ENCODE measurements at regions not wholly inside any gene's neighbourhood (a gene's known extent, or its start where the extent isn't known, plus 50 kb on each side); places are given as distances from the start of the nearest gene placed in this dataset.

DNA sequence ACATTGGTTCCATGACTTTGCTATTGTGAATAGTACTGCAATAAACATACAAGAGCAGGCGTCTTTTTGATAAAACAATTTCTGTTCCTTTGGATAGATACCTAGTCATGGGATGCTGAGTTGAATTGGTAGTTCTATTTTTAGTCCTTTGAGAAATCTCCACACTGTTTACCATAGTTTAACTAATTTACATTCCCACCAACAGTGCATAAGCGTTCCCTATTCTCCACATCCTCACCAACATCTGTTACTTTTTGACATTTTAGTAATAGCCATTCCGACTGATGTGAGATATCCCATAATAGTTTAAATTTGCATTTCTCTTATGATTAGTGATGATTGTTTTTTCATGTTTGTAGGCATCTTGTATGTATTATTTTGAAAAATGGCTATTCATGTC lies 707.0 kb downstream of the SORCS1 start:
- DNase-seq: no peak

DNA sequence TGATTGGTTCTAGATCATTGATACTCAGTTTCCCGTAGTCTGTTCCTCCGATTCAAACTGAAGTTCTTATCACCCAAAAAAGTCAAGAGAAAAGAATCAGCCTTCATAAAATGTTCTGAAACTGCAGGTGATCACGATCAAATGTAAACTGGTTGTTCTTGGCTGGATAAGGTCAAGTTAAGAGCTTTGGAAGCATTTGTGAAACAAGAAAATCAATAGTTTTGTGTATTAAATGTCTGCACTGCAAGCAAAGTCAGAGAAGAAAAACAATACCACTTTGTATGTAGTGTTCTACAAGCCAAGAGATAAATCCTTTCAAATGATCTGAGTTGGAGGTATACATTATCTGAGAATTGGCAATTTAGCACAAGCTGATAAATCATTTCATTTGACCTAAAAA lies 710.3 kb downstream of the SORCS1 start:
- DNase-seq: no peak

DNA sequence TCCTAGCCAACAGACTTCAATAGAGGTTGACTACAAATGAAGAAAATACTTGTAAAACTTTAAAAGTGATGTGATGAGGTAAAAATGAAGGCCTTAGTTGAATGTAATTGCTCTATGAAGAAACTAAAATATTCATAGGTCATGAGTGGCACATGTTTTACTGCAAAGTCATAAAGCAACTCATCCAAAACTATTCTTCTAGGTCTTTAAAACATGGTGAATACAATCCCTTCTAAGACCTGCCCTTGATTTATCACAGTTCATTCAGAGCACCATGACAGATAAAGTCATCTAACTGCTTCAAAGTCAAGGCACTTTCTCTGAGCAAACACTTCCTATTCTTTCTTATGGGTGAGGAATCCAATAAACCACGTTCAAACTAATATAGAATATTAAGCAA lies 713.5 kb downstream of the SORCS1 start:
- no peak for DNase-seq

DNA sequence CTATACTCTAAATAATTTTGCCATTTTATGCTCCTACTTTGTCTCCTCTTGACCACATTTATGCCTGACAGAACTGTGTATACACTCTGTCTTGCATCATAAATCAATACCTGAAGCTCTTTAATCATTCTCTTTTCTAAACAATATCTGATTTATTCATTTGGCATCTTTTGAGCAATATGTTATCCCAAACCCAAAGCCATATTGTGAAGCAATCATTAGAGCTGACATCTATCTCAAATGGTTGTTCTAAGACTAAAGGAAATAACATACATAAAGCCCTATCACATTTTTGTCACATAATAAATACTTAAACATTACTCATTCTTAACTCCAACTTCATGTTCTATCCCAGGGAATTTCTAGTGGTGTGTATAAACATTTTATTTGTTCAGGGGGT lies 717.6 kb downstream of the SORCS1 start:
- DNase-seq: no peak

DNA sequence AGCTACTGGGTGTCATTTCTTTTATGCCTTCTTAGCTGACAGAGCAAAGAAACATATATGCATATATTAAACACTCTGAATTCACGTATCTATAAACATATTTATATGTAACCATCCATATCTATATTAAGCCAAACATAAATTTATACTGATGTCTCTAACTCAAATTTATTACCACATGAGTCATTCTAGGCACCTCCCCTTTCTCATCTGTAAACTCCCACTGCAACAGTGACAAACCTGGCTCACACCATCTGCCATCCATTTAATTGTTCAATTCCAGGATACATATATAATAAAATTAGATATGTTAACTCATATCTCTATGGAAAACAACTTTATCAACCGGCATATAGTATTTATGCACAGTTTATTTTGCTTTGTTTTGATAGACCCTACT lies 722.3 kb downstream of the SORCS1 start:
- no peak for DNase-seq

DNA sequence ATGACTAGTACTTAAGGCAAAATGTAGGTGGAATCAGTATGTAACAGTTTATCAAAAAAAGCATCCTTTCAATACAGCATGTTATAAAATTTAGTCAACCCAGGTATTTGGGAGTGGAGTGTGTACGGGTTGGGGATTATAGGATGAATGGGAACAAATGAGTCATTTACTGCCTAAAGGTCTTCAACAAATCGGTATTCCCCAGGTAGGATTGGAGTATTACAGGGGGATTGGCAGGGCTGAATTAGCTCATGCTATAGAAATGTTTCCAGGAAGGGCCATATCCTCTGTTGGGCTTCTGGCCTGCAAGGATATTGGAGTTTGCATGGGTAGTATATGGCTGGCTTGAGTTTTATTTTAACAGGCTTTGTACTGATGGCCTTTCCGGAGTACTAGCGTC lies 723.7 kb downstream of the SORCS1 start:
- no peak for DNase-seq

DNA sequence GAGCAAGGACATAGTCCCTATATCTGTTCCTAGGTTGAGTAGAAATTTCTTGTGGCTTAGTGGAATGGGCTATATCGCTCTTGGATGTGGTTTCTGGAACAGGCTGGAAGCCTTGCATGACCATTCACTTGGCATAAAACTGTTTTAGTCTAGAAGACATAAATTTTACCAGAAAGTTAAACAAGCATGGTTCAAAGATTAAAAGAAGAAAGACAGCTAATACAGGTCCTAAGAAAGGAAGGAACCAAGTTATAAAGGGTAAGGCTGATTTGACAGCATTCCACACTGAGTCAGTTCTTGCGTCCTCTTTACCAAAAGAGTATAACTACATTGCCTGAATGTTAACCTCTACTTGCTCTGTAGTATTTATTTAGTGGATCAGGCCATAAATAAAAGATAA lies 724.2 kb downstream of the SORCS1 start:
- DNase-seq: no peak

DNA sequence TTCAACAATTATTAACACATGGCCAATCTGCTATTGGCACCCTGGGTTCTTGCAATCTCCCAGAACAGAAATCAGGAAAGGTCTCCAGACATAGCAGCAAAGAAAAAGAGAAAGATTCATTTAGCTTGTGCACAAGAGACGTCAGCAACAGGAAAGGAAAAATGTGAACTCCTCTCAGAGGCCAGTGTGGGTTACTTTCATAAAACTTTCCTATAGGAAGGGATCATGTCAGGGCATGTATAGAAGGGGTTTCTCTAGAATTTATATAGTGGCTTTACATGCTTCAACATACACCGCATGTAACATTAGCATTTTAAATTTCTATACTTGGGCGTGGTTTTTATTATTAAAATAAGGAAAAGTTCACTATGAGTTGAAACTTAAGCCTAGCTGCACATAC lies 725.1 kb downstream of the SORCS1 start:
- DNase-seq: no peak

DNA sequence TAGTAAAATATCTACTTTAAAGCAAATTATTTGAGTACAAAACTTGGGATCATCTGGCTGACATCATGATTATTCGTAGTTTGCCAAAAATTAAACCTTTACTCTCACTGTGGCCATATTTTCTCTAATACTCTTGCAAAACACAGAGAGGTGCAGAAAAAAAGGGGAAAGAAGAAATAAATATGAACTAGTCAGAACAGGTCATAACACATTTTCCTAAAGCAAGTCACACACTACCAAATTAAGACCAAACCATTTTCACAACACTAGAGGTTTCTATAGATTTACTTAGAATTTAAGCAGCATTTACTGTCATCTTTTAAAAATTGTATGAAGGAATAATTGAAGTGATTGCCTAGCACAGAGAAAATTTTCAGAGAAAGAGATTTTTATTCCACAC lies 726.1 kb downstream of the SORCS1 start:
- no peak for DNase-seq

DNA sequence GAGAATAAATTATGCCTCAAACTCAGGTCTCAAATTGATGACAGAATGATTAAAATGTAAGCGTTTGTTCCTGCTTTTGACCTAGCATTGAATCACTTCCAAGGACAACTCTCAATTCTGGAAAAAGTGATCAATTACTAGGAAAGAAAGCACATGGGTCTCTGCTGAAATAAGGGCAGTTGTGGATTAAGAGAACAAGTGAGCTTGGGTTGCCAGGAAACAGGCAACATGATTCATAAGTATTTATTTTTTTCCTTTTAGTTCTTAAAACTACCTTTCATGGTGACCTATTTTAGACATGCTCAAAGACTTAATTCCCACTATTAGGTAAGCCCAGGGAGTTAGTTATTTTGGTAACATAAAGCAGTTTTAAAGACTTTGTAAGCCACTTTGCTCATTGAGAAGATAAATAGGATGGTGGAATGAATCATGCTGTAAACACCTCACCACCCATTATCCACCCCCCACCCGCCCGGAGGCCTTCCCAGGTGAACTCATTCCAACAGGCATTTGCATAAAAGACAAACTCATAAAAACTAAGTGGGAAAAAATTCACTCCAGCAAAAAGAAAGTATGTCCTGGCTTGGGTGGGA lies 728.3 kb downstream of the SORCS1 start:
- no peak for DNase-seq

DNA sequence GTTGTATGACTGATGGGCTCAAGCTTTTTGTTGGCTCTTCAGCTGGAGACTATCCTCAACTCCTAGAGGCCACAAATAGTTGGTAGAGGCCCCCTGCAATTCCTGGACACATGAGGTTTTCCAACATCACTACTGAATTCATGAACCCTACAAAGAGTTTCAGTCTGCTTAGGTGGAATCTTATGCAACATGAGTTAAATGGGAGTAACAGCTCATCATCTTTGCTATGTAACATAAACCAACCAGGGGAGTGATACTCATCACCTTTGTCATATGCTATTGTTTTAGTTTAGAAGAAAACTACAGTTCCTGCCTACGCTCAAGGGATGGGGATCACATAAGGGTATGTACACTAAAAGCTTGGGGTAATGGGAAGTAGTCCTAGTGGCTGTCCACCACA lies 729.4 kb downstream of the SORCS1 start:
- DNase-seq: no peak

DNA sequence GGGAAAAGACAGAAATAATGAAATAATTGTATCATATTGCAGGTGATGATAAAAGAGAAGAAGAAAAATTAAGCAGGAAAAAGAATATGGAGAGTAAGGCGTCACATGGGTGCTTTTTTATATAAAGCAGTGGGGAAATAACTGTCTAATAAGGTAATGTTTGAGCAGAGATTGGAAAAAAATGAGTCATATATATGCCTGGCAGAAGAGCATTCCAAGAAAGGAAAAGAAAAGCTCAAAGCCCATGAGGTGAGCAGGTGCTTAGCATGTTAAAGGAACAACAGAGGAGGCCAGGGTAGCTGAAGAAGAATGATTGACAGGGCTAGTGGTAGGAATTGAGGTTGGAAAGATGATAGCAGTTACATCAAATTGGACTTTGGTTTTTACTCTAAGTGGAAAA lies 739.5 kb downstream of the SORCS1 start:
- no peak for DNase-seq

DNA sequence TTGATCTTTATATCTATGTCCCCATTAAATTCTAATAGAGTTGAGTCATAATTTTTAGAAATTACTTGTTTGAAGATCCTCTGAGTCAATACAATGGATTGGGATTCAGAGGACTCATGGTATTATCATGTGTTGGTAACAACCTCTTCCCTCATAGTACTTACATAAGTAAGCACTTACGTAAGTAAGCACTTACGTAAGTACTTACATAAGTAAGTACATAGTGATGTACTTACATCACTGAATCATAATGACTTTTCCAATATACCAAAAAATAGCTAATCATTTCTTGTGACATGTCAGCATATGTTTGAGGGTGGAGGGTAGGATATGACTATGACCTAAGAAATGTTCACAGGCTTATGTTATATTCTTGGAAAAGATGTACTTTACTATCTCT lies 740.5 kb downstream of the SORCS1 start:
- no peak for DNase-seq

DNA sequence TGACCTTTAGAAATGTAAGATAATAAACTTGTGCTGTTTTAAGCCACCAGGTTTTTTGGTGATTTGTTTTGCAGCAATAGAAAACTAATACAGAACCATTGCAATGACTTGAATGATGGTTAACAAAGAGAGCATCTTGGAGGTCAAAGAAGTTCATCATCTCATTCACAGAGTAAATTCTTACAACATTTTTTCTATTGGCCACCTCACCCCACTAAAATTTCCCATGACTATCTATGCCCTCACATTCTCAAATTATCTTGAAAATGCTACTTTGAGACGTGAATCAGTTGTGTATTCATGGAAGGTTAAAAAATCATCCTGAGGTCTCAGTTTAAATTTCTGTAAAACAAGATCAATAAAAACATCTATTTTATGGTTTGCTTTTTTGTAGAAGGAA lies 754.2 kb downstream of the SORCS1 start:
- DNase-seq: no peak

DNA sequence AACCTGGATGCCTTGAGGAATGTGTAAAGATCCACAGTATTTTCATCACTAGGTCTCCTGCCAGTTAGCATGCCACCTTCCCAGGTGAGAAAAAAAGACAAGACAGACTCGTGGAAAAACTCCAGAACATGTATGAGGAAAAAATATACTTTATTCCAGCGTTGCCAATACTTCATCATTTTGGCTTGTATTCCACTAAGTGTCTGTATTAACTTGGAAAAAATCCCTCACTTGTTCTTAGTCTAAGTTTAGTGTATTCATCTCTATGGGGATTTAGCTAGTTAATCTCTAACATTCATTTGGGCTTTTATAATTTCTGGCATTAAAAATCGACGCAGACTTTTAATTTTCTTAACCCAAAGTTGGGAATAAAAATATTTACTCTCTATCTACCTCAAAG lies 759.4 kb downstream of the SORCS1 start:
- no peak for DNase-seq

DNA sequence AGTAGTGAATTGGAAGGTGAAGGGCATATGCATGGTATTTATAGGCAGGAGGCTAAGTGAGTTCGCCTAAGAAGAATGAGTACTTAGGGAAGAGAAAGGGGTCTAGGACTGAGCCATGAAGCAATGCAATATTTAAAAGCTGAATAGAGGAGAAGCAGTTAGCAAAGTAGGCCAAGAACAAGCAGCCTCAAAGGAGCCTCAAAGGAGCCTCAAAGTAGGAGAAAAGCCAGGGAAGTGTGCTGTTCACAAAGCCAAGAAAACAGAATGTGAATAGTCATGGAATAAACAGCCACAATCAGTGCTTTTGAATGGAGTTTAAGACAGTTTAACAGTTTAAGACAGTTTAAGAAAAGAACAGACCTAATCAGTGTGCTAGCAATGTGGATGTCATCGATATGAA lies 762.0 kb downstream of the SORCS1 start:
- DNase-seq: no peak

DNA sequence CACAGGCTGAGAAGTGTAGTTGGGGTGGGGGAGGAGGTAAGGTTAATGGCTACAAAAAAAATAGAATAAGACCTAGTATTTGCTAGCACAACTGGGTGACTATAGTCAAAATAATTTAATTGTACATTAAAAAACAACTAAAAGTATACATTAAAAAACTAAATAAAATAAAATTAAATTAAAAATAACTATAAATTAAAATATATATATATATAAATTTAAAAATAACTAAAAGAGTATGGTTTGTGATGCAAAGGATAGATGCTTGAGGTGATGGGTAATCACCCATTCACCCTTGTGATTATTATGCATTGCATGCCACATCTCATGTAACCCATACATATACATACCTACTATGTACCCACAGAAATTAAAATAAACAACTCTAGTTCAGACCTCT lies 762.5 kb downstream of the SORCS1 start:
- DNase-seq: no peak

DNA sequence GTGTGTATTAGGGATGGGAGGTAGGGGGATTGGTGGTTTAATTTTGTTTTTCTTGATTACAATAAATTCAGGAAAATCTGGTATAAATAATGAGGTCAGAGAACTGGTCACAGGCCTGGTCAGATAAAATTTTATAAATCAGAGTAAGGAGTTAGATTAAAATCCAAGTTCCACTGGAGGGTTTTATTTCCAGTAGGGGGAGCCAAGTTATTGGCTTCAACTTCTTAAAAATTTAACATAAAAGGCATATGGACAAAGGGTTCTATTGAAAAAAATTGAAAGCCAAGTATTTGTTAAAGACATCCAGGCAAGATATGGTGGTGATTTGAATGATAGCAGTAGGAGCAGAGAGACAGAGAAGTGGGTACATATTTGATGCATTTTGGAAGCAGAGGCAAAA lies 763.3 kb downstream of the SORCS1 start:
- DNase-seq: peak; percentile 2

DNA sequence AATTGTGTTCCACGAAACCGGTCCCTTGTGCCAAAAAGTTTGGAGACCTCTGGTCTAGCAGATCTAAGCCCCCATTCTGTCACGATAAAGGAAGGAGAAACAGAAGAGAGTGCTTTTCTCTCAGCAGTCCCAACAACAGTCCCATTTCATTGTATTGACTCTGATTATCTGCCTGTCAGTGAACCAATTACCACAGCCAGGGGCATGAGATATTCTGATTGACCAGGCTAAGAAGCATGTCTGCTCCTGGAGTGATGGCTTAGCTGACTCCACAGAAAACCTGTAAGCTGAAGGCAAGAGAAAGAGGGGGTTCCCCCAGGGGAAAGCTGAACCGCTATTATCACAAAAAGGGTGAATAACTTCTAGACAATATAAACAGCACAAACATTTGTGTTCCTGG lies 765.4 kb downstream of the SORCS1 start:
- DNase-seq: no peak

DNA sequence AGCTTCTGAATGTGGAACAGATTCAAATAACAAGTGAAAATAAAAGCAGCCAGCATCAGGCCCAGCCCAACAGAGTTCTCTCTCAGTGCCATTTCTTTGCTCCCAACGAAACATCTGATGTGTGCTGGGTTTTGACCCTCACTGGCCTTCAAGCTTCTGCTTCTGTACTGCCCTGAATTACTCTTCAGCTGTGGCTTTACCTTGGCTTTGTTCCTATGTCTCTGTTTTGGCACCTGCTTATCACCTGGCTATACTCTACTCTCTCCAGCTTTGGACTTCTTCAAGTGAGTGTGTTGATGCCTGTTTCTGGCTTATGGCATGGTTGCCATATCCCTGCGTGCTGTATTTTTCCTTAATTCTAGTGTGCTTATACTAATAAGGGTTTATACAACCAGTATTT lies 768.3 kb downstream of the SORCS1 start:
- DNase-seq: no peak

DNA sequence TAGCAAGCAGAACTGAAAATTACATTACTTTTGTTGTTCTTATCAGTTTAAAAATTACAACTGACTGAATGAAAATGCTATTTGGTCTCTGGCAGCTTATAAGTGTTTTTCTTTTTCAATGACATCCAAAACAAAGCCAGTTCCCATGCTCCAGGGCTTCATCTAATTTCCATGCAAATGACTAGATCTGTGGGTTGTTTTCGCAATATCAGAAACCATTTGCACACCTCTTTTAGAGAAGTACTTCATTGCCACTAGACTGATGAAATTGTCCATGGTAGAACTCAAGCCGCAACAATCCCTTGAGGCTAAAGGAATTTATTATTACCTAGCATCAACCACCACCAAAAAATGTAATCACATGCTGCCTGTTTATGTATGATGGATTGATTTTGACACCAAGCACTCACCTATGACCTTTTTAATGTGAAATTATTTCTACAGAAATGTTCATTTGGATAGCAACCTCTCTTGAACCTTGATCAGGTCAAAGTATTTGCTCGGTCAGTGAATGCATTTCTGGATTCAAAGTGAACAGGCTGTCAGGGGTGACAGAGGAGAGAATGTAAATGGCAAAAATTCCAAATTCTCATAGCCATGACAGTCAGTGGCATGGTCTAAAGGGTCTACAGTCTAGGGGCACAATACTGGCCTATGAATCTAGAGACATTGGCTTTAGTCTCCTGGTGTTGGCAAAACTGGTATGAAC lies 769.3 kb downstream of the SORCS1 start:
- DNase-seq: peak; percentile 2

DNA sequence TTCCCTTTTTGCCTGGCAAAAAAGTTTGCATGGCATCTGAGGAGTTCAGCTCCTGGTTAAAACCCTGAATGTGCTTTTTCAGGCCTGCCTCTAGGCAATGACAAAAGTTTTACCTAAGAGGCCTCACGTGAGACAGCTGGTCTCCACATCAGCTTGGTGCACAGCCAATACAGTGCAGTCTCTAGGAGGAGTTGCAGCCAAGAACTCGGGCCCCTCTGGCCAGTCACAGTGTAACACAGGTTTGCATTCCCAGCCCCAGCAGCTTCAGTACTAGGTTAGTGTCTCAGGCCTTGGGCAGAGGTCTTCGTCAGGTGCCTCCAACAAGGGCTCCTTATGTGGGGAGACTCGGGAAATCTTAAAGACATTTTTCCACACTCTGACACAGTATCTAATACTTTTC lies 771.7 kb downstream of the SORCS1 start:
- no peak for DNase-seq

DNA sequence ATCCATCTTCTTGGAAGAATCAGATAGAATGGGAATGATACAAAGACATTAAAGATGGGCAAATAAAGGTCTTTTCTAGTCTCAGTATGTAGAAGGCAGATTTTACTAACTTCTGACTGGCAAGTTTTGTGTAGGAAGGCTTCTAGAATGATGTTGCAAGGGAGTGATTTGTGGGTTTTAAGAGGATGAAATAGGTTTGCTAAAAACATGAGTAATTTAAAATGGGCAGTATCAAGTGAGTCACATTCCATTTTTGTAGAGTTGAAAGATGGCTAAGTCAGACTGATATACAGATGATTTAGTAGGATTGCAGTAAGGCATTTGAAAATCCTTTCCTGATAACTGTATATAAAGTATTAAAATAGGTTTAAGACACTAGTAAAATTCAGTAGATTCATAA lies 777.4 kb downstream of the SORCS1 start:
- DNase-seq: no peak

DNA sequence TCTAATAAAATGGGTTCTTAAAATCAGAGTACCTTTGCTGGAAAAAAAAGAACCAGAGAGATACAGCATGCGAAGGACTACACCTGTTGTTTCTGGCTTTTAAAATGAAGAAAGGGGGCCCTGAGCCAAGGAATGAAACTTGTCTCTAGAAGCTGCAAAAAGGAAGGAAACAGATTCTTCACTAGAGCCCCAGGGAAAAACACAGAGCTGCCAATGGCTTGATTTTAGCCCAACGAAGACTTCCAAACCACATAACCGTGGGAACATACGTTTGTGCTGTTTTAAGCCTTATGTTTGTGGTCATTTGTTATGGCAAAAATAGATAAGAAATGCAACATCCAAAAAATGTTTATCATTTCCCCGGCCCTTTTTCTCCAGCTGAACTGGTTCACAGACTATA lies 780.0 kb downstream of the SORCS1 start:
- no peak for DNase-seq

DNA sequence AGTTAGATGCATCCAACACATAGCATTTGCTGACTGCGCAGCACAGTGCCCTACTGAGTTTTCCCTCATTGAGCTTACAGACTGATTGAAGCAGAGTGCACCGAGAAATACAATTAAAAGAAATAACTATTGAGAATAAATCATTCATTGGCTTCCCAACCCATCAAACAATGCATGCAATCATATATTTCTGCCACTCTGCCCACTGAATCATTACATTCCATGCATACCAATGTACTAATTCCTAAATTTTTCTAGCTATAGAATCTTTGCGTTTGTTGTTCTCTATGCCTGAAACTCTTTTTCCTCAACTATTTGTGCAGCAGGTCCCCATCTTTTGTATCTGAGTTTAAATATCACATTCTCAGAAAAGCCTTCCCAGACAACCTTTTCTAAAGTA lies 783.8 kb downstream of the SORCS1 start:
- DNase-seq: no peak

All from hematopoietic multipotent progenitor cell treated with erythropoietin and hydrocortisone succinate and interleukin-3 and kit ligand, for 4 days (in vitro differentiated cells).